Mesenchymal stem cell (in vitro differentiated cells and primary cell): ENCODE measurements at regions not wholly inside any gene's neighbourhood (a gene's known extent, or its start where the extent isn't known, plus 50 kb on each side); places are given as distances from the start of the nearest gene placed in this dataset.
"Not testable (repeated sequence)": the region's sequence is repeated elsewhere in the genome, so short reads cannot be mapped to it uniquely, and the experiment has no call there.

Experiments used
- DNase-seq: peaks from one replicate; pipeline ENCODE4 v3.0.0-alpha.2; 2013
- H2AFZ ChIP-seq: one replicate; pipeline ENCODE4 v1.6.1; 2013; ENCODE audit warnings: low read depth, mild to moderate bottlenecking, control low read depth, inconsistent platforms, low read length, moderate library complexity
- H2AK5ac ChIP-seq: 2 replicates; pipeline ENCODE4 v1.6.1; 2013; ENCODE audit warnings: low read length, moderate library complexity, mild to moderate bottlenecking, inconsistent platforms; ENCODE audit not compliant: severe bottlenecking
- H2BK120ac ChIP-seq: one replicate; pipeline ENCODE4 v1.6.1; 2013; ENCODE audit warnings: low read depth, mild to moderate bottlenecking, inconsistent platforms, low read length, moderate library complexity
- H2BK12ac ChIP-seq, 2 experiments: one replicate each; pipeline ENCODE4 v1.6.1; 2013; ENCODE audit warnings: inconsistent platforms in 2 of 2, low read length in 2 of 2, mild to moderate bottlenecking in 2 of 2, moderate library complexity in 2 of 2, control low read depth in 1 of 2
- H2BK15ac ChIP-seq: one replicate; pipeline ENCODE4 v1.6.1; 2013; ENCODE audit warnings: mild to moderate bottlenecking, low read depth, inconsistent platforms; ENCODE audit not compliant: poor library complexity, severe bottlenecking
- H2BK5ac ChIP-seq: 2 replicates; pipeline ENCODE4 v1.6.1; 2013; ENCODE audit warnings: low read depth, mild to moderate bottlenecking, low read length, control low read depth, inconsistent platforms; ENCODE audit not compliant: poor library complexity, severe bottlenecking
- H3K14ac ChIP-seq, 2 experiments: one replicate each; pipeline ENCODE4 v1.6.1; 2013; ENCODE audit warnings: inconsistent platforms in 2 of 2, low read length in 2 of 2, control low read depth in 1 of 2, mild to moderate bottlenecking in 1 of 2, moderate library complexity in 1 of 2
- H3K18ac ChIP-seq, 2 experiments: one replicate each; pipeline ENCODE4 v1.6.1; 2013; ENCODE audit warnings: inconsistent platforms in 2 of 2, low read length in 2 of 2, control low read depth in 1 of 2, low read depth in 1 of 2, mild to moderate bottlenecking in 1 of 2
- H3K23ac ChIP-seq, 2 experiments: one replicate each; pipeline ENCODE4 v1.6.1; 2013; ENCODE audit warnings: inconsistent platforms in 2 of 2, low read length in 2 of 2, mild to moderate bottlenecking in 2 of 2, moderate library complexity in 2 of 2, control low read depth in 1 of 2
- H3K27ac ChIP-seq: 2 replicates; pipeline ENCODE4 v1.5.1; 2013; ENCODE audit warnings: mild to moderate bottlenecking, moderate library complexity, low read length, control low read depth, inconsistent platforms; ENCODE audit not compliant: poor library complexity, severe bottlenecking
- H3K27me3 ChIP-seq, 2 experiments: 2 replicates each; pipeline versions ENCODE4 v1.6.1 to v1.7.0; 2013; ENCODE audit warnings: low read length in 2 of 2, mild to moderate bottlenecking in 2 of 2, moderate library complexity in 2 of 2, control low read depth in 1 of 2, inconsistent platforms in 1 of 2; ENCODE audit not compliant: control insufficient read depth in 1 of 2, insufficient read depth in 1 of 2
- H3K36me3 ChIP-seq, 2 experiments: 2 replicates each; pipeline versions ENCODE4 v1.6.1 to v1.7.0; 2013; ENCODE audit warnings: low read length in 2 of 2, control low read depth in 1 of 2, inconsistent platforms in 1 of 2, low read depth in 1 of 2, mild to moderate bottlenecking in 1 of 2; ENCODE audit not compliant: insufficient read depth in 2 of 2, control insufficient read depth in 1 of 2
- H3K4ac ChIP-seq, 2 experiments: one replicate each; pipeline ENCODE4 v1.6.1; 2013; ENCODE audit warnings: inconsistent platforms in 2 of 2, low read length in 2 of 2, mild to moderate bottlenecking in 2 of 2, moderate library complexity in 2 of 2, control low read depth in 1 of 2, low read depth in 1 of 2
- H3K4me1 ChIP-seq: 2 replicates; pipeline ENCODE4 v1.6.1; 2013; ENCODE audit warnings: low read depth, low read length, control low read depth; ENCODE audit not compliant: control insufficient read depth, insufficient read depth
- H3K4me2 ChIP-seq: 2 replicates; pipeline ENCODE4 v1.6.1; 2013; ENCODE audit warnings: low read length, mild to moderate bottlenecking, inconsistent platforms; ENCODE audit not compliant: poor library complexity, severe bottlenecking
- H3K4me3 ChIP-seq, 2 experiments: 2 replicates each; pipeline versions ENCODE4 v1.5.1 to v1.7.0; 2013; ENCODE audit warnings: low read length in 2 of 2, mild to moderate bottlenecking in 2 of 2, control low read depth in 1 of 2, low read depth in 1 of 2; ENCODE audit not compliant: insufficient read depth in 1 of 2
- H3K79me1 ChIP-seq: replicated peaks from 2 replicates; pipeline ENCODE4 v1.6.1; 2013; ENCODE audit warnings: mild to moderate bottlenecking, control low read depth, low read length, inconsistent platforms; ENCODE audit not compliant: poor library complexity, severe bottlenecking
- H3K9ac ChIP-seq: 2 replicates; pipeline ENCODE4 v1.7.0; 2013; ENCODE audit warnings: mild to moderate bottlenecking, low read length, moderate library complexity
- H3K9me3 ChIP-seq: 2 replicates; pipeline ENCODE4 v1.7.0; 2013; ENCODE audit warnings: mild to moderate bottlenecking, low read length; ENCODE audit not compliant: control insufficient read depth
- H4K8ac ChIP-seq: one replicate; pipeline ENCODE4 v1.6.1; 2013; ENCODE audit warnings: inconsistent platforms, mild to moderate bottlenecking, low read length, moderate library complexity
- H4K91ac ChIP-seq: one replicate; pipeline ENCODE4 v1.6.1; 2013; ENCODE audit warnings: mild to moderate bottlenecking, low read length, inconsistent platforms
- WGBS: methylation state at CpG from one replicate; pipeline ENCODE4 v1.1.7; 2013; ENCODE audit warnings: mixed read lengths; 5-methylcytosine and 5-hydroxymethylcytosine counted together

DNA sequence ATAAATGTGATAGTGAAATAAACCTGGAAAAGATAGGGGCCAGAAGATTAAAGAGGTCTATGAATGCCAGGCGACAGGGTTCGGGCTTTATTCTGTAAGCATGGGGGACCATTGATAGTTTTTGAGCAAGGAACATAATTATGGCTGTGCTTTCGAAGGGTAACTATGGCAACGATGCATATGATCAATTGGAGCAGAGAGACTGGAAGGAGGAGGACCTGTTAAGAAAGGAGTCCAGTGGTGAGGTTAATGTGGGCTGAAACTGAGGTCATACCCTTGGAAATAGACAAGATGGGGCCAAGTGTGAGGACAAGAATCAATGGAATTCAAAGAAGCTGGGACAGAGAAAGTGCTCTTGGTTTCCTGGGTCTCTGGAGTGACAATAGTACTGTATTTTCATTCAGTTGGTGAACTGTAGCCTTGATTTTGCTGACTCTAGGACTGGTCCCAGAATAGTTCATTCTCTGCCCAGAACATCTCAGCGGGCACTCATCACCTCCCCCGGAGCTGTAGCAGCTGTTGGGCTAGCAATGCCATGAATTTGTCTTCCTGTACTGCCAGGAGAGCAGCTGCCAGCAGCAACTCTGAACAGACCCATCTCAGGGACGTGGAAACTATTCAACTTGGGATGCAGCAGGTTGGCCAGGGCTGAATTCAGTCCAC lies 108.4 kb downstream of the SRGAP2 start:
- H3K4me1 ChIP-seq, H4K91ac ChIP-seq, H3K9ac ChIP-seq, H3K79me1 ChIP-seq, H3K27ac ChIP-seq, H4K8ac ChIP-seq, H3K4me3 ChIP-seq, H3K14ac ChIP-seq, DNase-seq, H2BK12ac ChIP-seq, H3K23ac ChIP-seq, H3K18ac ChIP-seq, H3K9me3 ChIP-seq, H3K4me2 ChIP-seq, H2BK120ac ChIP-seq, H2BK5ac ChIP-seq, H2AK5ac ChIP-seq, H2BK15ac ChIP-seq, H2AFZ ChIP-seq, H3K4ac ChIP-seq, H3K27me3 ChIP-seq, H3K36me3 ChIP-seq: not testable (repeated sequence)
- no CpG with 5 or more reads among the region's 7 CpGs for WGBS

GRCh38 chr1:206312274-206312665 lies 108.9 kb downstream of the SRGAP2 start:
- not testable (repeated sequence) for H3K9me3 ChIP-seq, H3K4me1 ChIP-seq, H3K4me3 ChIP-seq, H2BK15ac ChIP-seq, DNase-seq, H3K27me3 ChIP-seq, H3K79me1 ChIP-seq, H3K23ac ChIP-seq, H3K36me3 ChIP-seq, H3K27ac ChIP-seq, H3K18ac ChIP-seq, H3K4me2 ChIP-seq, H4K8ac ChIP-seq, H2BK12ac ChIP-seq, H3K9ac ChIP-seq, H2AFZ ChIP-seq, H3K4ac ChIP-seq, H3K14ac ChIP-seq, H4K91ac ChIP-seq, H2BK120ac ChIP-seq, H2BK5ac ChIP-seq, H2AK5ac ChIP-seq
- WGBS = no CpG with 5 or more reads among the region's 6 CpGs

DNA sequence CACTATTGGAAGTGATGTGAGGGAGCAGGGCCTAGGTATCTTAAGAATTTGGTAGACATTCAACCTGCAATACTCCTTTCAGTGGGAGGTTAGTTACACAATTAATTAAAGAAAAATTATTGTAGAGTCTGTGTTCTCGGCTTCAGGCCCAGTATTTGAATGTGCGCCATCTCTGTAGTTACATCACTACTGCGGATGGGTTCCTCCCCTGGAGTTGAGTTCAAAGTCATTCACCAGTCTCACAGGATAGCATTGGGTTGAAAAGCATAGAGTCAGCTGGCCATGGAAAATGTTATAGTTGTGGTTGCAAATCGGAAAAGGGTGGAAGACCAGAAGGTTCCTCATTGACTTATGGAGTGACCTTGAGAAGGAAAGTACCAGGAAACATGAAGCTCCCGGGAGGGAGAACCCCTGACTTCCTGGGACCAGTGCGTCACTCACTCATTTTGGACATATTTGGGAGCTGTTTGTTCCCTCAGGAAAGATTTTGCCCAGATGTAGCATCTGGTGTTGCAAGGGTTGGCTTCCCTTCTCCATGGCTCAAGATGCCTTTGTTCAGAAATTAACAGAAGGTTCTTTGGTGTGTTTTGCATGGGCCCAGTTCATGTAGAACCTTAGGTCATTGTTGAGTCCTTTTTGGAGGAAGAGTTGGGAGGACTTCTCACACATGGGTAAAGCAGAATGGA lies 111.8 kb downstream of the SRGAP2 start:
- H3K4me2 ChIP-seq, H2BK15ac ChIP-seq, H3K36me3 ChIP-seq, H2BK5ac ChIP-seq, H3K27me3 ChIP-seq, DNase-seq, H3K18ac ChIP-seq, H4K91ac ChIP-seq, H3K9ac ChIP-seq, H2BK120ac ChIP-seq, H4K8ac ChIP-seq, H3K4ac ChIP-seq, H3K14ac ChIP-seq, H3K23ac ChIP-seq, H3K9me3 ChIP-seq, H2AK5ac ChIP-seq, H3K4me3 ChIP-seq, H2BK12ac ChIP-seq, H2AFZ ChIP-seq, H3K79me1 ChIP-seq, H3K4me1 ChIP-seq, H3K27ac ChIP-seq: not testable (repeated sequence)
- WGBS = no CpG with 5 or more reads among the region's 6 CpGs

DNA sequence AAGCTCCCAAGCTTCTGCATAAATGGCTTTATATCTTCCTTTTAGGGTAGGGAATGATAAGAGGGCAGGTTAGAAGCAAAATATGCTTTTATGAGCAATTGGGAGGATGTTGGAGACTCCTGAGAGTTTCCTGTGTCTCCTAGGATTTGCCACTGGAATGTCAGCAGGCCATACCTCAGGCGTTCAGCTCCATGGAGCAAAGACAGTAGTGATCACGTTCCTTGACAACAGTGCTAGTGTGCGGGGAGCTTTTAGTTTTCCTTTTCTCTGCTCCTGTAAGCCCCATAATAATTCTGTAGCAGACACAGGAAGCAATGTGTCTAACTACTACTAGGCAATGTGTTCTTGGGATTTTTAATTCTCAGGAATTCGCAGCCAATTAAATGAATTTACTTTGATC lies 113.6 kb downstream of the SRGAP2 start:
- H2AK5ac ChIP-seq, H3K14ac ChIP-seq, H3K27me3 ChIP-seq, H2AFZ ChIP-seq, H3K79me1 ChIP-seq, H2BK12ac ChIP-seq, H3K4me2 ChIP-seq, H3K4me1 ChIP-seq, H2BK15ac ChIP-seq, DNase-seq, H3K23ac ChIP-seq, H3K18ac ChIP-seq, H3K9me3 ChIP-seq, H3K36me3 ChIP-seq, H2BK120ac ChIP-seq, H4K91ac ChIP-seq, H3K9ac ChIP-seq, H3K4ac ChIP-seq, H2BK5ac ChIP-seq, H4K8ac ChIP-seq, H3K4me3 ChIP-seq, H3K27ac ChIP-seq: not testable (repeated sequence)
- no CpG with 5 or more reads among the region's 4 CpGs for WGBS
